NCI-H2196 (cell line): ENCODE measurements at regions not wholly inside any gene's neighbourhood (a gene's known extent, or its start where the extent isn't known, plus 50 kb on each side); places are given as distances from the start of the nearest gene placed in this dataset.
"Not testable (repeated sequence)": the region's sequence is repeated elsewhere in the genome, so short reads cannot be mapped to it uniquely, and the experiment has no call there.

Experiments
- DNase-seq: peaks from one replicate; lab custom pipeline; 2025; ENCODE audit not compliant: unreplicated experiment; lab: John Stamatoyannopoulos, UW

DNA sequence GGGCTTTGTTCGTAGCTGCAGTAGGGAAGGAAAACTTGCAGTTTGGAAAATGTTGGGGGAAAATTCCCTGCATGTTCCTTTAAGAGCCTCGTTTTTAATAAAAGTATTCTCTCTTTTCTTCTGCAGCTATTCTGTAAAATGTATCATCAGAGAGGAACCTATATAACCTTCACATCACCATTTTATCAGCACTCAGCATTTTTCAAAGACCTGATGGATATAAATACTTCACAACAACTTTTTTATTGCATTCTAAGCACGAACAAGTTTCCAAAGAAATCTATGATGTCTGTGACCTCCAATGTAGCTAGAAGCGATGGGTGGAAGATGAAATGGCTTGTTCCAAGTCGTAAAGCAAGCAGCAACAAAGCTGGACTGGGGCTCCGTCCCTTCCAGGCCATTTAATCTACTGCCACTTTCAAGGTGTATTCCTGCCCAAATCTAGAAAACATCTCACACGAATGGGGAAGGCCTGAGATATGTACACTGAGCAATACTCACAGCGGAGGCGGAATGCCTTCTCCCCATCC, 84.0 kb downstream of the NSUN2 start:
- no peak for DNase-seq

DNA sequence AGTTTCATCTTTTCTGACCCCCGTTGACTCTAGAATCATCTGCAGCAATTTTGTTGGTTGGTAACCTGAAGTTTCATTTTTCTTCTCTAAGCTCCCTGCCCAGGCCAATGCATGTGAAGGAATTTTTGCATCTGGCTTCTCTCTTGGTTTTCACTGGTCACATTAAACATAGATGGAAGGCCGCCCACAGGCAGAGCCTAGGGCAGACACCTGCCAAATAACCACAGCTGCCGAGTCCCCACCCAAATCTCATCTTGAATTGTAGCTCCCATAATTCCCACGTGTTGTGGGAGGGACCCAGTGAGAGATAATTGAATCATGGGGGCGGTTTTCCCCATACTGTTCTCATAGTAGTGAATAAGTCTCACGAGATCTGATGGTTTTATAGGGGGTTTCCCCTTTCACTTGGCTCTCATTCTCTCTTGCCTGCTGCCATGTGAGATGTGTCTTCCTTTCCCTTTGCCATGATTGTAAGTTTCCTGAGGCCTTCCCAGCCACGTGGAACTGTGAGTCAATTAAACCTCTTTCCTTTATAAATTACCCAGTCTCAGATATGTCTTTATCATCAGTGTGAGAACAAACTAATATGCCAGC, 84.8 kb downstream of the NSUN2 start:
- not testable (repeated sequence) for DNase-seq

DNA sequence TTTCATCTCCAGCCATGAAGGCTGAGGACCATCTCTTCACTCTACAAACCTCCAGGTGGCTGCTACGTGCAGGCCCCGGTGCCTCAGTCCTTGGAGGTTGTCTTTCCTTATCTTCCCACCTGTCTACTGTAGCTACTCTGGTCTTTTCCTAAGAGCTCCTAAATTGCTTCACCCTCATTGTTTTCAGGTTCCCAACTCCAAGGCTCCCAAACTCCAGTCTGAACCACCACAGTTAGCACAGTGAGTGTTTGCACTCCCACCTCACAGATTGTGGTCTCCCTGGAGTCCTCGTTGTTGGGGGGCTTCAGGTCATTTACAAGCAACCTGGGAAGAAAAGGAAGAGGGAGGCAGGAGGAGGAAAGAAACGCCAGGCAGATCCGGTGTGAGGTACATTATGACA, 85.3 kb downstream of the NSUN2 start:
- no peak for DNase-seq

DNA sequence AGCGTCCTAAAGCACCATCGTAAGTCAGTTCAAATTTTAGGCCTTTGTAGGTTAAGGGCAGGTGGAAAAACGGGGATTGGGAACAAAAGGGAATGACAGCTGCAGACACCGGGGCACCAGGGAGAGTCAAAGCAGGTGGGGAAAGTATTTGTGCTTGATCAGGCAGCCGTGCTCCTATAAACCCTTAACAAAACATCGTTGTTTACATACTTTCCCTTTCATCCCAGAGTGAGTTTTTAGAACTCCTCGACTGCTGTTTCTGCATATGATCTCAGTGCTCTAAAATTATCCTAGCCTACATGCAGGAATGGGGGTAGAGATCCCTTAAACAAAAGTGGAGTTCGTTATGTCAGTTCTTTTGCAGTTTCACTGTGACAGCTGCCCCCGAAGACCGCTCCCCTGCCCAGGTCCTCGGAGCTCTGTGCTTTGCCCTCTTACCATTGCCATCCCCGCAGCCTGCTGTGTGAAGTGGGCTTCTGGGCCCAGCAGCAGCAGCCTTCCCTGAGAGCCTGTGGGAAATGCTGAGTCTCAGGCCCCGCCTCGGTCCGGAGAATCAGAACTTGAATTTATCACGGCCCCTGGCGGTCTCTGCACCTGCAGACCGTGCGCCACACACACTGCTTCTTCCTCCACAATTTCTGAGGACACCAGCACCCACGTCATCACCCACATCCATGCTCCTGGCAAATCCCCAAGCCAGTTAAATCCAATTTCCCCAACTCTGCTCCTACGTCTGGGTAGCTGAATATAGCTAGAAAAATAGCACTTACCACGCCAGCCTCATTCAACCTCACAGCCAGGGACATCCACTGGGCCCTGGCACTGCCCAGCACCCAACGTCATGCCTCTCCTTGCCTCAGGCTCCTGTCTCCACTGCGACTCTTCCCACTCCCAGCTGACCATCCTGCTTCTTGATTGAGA, 86.8 kb downstream of the NSUN2 start:
- peak; percentile 80 for DNase-seq

DNA sequence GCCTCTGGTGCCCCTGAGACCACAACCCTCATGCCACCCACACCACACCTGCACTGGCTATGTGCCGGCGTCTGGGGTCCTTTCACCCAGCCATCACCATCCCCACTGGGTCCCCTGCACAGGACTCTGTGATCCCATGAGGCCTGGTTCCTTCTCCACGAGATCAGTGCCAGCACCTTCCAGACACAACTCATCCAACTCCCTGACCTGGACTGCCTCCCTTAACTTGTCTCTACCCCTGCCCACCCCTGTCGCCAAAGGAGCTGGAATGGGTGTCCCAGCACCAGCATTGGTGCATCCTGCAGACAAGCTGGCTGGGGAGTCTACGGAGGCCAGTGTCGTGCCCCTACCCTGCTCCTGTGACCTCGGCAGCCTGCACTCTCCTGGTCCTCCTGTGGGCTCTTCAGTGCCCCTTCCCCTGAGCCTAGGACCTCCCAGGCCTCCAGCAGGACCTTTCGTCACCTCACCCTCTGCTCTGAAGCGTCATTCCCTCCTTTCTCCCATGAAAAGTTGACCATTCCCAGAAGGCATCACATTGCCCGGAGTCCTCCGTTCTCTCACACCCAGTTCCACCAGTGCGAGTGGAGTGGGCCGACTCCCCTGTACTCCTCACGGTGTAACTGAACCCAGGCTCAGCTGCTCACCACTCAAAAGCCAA, 87.7 kb downstream of the NSUN2 start:
- no peak for DNase-seq

DNA sequence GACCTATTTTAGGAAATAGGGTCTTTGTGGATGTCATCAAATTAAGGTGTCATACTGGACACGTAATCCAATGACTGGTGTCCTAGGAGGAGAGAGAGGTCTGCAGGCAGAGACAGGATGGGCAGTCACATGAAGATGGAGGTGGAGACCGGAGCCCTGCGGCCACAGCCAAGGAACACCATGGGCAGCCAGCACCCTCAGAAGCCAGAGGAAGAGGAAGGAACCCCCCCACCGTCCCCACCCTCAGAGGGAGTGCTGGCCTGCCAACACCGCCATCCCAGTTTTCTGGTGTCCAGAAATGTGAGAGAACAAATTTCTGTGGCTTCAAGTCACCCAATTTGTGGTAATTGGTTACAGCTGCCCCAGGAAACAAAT, 88.3 kb downstream of the NSUN2 start:
- no peak for DNase-seq
